GM12892 (cell line): ENCODE measurements at regions not wholly inside any gene's neighbourhood (a gene's known extent, or its start where the extent isn't known, plus 50 kb on each side); places are given as distances from the start of the nearest gene placed in this dataset.

ENCODE experiments used
- POLR2A ChIP-seq: IDR thresholded peaks from 2 replicates; pipeline ENCODE4 v1.6.1; 2011; ENCODE audit warnings: low read depth, low read length, control low read depth
- POLR2AphosphoS5 ChIP-seq: IDR thresholded peaks from 2 replicates; pipeline ENCODE4 v1.6.1; 2011; ENCODE audit warnings: low read depth, low read length, control low read depth
- TAF1 ChIP-seq: IDR thresholded peaks from 2 replicates; pipeline ENCODE4 v1.6.1; 2011; ENCODE audit warnings: low read depth, mild to moderate bottlenecking, control low read depth, low read length, borderline replicate concordance

DNA sequence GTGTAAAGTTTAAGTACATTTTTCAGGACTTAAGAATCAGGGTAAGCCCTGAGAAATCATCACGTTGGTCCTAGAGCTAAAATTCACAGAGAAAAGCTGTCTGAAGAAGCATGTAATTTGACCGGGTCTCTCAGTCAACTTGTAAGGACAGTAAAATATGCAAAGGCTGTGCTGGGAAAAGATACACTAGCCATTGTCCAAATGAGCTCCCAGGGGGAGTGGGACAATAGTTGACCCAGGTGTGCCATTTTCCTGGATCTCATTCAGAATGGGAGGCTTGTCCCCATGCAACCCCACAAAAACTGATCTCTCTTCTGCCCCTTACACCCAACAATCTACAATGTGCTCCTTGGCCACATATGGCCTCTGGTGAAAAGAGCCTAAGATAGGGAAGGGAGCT lies 437.9 kb downstream of the KLF12 start:
- no peak for TF ChIP-seq POLR2AphosphoS5
- TF ChIP-seq POLR2A = no peak
- TF ChIP-seq TAF1 = no peak
